ENCODE measurements at regions not wholly inside any gene's neighbourhood (a gene's known extent, or its start where the extent isn't known, plus 50 kb on each side); places are given as distances from the start of the nearest gene placed in this dataset.

GRCh38 chr6:23330632-23331031 is 761.3 kb downstream of the HDGFL1 start:
- POLR2A ChIA-PET: no interaction called here
- Histone ChIP-seq H3K4me1 (ENCODE audit: control insufficient read depth, insufficient read depth, low read length) (no peaks in the 10 kb centered on the region), H3K9me3 (ENCODE audit: control insufficient read depth, insufficient read depth, low read depth, low read length) (no peaks in the 10 kb centered on the region), H3K4me3 (ENCODE audit: low read depth, low read length) (no peak overlapping the region), H3K36me3 (ENCODE audit: control insufficient read depth in 2 of 2, insufficient read depth in 1 of 2, low read length in 2 of 2) (no peaks in the 10 kb centered on the region), H3K27ac (ENCODE audit: extremely low read depth, low read depth, low read length) (no peak overlapping the region)
- CTCF ChIA-PET: interaction anchor here (1.1 kb wide), 1 partner anchor 11 kb away, joined by 3 read pairs; no protein-coding TSS in a partner anchor
- TF ChIP-seq GLIS2 (tag by site-specific recombination; IDR thresholded peaks at IDR 0.05) (no peak), BCL11A (tag by site-specific recombination; IDR thresholded peaks at IDR 0.05; ENCODE audit: low read depth) (no peak), YY2 (tag by site-specific recombination; IDR thresholded peaks at IDR 0.05) (no peak), TCF7L2 (IDR thresholded peaks at IDR 0.05; ENCODE audit: borderline replicate concordance, low read depth, low read length) (no peak), WT1 (tag by site-specific recombination; IDR thresholded peaks at IDR 0.05) (no peak), ZNF19 (tag by site-specific recombination; IDR thresholded peaks at IDR 0.05; ENCODE audit: low read depth) (no peak), ZNF529 (tag by site-specific recombination; IDR thresholded peaks at IDR 0.05; ENCODE audit: insufficient replicate concordance) (no peak), ZNF324 (tag by site-specific recombination; IDR thresholded peaks at IDR 0.05) (no peak), ZNF280D (tag by site-specific recombination; IDR thresholded peaks at IDR 0.05) (no peak), ZNF677 (tag by site-specific recombination; IDR thresholded peaks at IDR 0.05) (no peak)

GRCh38 chr6:23334360-23334759 is 765.0 kb downstream of the HDGFL1 start:
- Histone ChIP-seq H3K36me3 (ENCODE audit: control insufficient read depth in 2 of 2, insufficient read depth in 1 of 2, low read length in 2 of 2) (no peaks in the 10 kb centered on the region), H3K4me1 (ENCODE audit: control insufficient read depth, insufficient read depth, low read length) (no peaks in the 10 kb centered on the region), H3K9me3 (ENCODE audit: control insufficient read depth, insufficient read depth, low read depth, low read length) (no peaks in the 10 kb centered on the region), H3K27ac (ENCODE audit: extremely low read depth, low read depth, low read length) (no peak overlapping the region), H3K4me3 (ENCODE audit: low read depth, low read length) (no peak overlapping the region)
- ChIA-PET CTCF (no interaction called here), POLR2A (no interaction called here)
- TF ChIP-seq OSR2 (tag by site-specific recombination; IDR thresholded peaks at IDR 0.05) (no peak), CTCF (tag by site-specific recombination; IDR thresholded peaks at IDR 0.05) (no peak), ZNF529 (tag by site-specific recombination; IDR thresholded peaks at IDR 0.05; ENCODE audit: insufficient replicate concordance) (no peak), ZNF626 (tag by site-specific recombination; IDR thresholded peaks at IDR 0.05) (no peak), ZNF175 (tag by site-specific recombination; IDR thresholded peaks at IDR 0.05) (no peak), TRIM28 (IDR thresholded peaks at IDR 0.05; ENCODE audit: borderline replicate concordance, low read length) (no peak), ZNF639 (tag by site-specific recombination; IDR thresholded peaks at IDR 0.05) (no peak), ZNF521 (tag by site-specific recombination; IDR thresholded peaks at IDR 0.05) (no peak), ZBTB7A (tag by site-specific recombination; IDR thresholded peaks at IDR 0.05; ENCODE audit: low read depth) (no peak), ZNF148 (tag by site-specific recombination; IDR thresholded peaks at IDR 0.05; ENCODE audit: borderline replicate concordance) (no peak), ZNF114 (tag by site-specific recombination; IDR thresholded peaks at IDR 0.05) (no peak), ZNF26 (tag by site-specific recombination; IDR thresholded peaks at IDR 0.05) (no peak), YY2 (tag by site-specific recombination; IDR thresholded peaks at IDR 0.05) (no peak), ZBTB17 (tag by site-specific recombination; IDR thresholded peaks at IDR 0.05) (no peak), ZNF10 (tag by site-specific recombination; IDR thresholded peaks at IDR 0.05) (no peak), ZFP3 (tag by site-specific recombination; IDR thresholded peaks at IDR 0.05; ENCODE audit: low read depth) (no peak)
